ENCODE measurements at regions not wholly inside any gene's neighbourhood (a gene's known extent, or its start where the extent isn't known, plus 50 kb on each side); places are given as distances from the start of the nearest gene placed in this dataset.

DNA sequence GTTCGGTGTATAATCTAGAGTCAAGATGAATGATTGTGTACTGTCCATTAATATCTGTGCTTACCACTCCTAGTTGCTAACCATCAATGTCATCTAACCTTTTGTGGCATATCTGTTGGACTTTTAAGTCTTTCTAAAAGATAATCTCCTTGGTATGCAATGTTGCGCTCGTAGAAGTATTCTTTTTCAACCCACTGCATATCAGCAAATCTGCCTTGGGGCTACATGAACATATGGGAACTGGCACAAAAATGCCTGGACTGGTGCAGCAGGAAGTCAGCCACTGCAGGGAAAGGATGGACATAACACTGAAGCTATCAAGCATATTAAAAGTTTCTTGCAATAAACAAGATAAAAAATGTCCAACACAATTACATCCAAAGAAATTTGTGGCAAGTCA lies 124.3 kb upstream of the SLC38A4 start:
- no peak for TF ChIP-seq EZH2 (IDR thresholded peaks at IDR 0.05; ENCODE audit: low read length)
- TF ChIP-seq, protein P1, sequence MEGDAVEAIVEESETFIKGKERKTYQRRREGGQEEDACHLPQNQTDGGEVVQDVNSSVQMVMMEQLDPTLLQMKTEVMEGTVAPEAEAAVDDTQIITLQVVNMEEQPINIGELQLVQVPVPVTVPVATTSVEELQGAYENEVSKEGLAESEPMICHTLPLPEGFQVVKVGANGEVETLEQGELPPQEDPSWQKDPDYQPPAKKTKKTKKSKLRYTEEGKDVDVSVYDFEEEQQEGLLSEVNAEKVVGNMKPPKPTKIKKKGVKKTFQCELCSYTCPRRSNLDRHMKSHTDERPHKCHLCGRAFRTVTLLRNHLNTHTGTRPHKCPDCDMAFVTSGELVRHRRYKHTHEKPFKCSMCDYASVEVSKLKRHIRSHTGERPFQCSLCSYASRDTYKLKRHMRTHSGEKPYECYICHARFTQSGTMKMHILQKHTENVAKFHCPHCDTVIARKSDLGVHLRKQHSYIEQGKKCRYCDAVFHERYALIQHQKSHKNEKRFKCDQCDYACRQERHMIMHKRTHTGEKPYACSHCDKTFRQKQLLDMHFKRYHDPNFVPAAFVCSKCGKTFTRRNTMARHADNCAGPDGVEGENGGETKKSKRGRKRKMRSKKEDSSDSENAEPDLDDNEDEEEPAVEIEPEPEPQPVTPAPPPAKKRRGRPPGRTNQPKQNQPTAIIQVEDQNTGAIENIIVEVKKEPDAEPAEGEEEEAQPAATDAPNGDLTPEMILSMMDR (optimal IDR thresholded peaks at IDR 0.05 in 1 of 3, IDR thresholded peaks at IDR 0.05 in 1 of 3, conservative IDR thresholded peaks at IDR 0.05 in 1 of 3; ENCODE audit: extremely low read depth in 1 of 3, insufficient read depth in 2 of 3, low read length in 3 of 3), result no peak
